ENCODE measurements at regions not wholly inside any gene's neighbourhood (a gene's known extent, or its start where the extent isn't known, plus 50 kb on each side); places are given as distances from the start of the nearest gene placed in this dataset.

- Histone ChIP-seq H2AK5ac (ENCODE audit: low read depth, low read length) (no peak overlapping the region), H3K23ac (ENCODE audit: low read depth, low read length) (no peak overlapping the region), H4K91ac (ENCODE audit: insufficient read depth, low read depth, low read length) (no peak overlapping the region), H4K5ac (ENCODE audit: low read depth, low read length) (no peak overlapping the region), H3K18ac (ENCODE audit: low read depth, low read length) (no peak overlapping the region), H3K36me3 (ENCODE audit: control insufficient read depth, insufficient read depth, low read length) (no peaks in the 10 kb centered on the region), H3K9me3 (ENCODE audit: control insufficient read depth, insufficient read depth, low read length) (no peaks in the 10 kb centered on the region), H3K9me1 (ENCODE audit: insufficient read depth, low read length) (no peaks in the 10 kb centered on the region), H2BK20ac (ENCODE audit: low read depth, low read length) (no peak overlapping the region), H3K27ac (ENCODE audit: insufficient read depth, low read length) (no peak overlapping the region), H2BK120ac (ENCODE audit: low read depth, low read length) (no peak overlapping the region), H3K9ac (ENCODE audit: low read depth, low read length) (no peak overlapping the region), H3K56ac (ENCODE audit: extremely low read depth, insufficient read depth, low read length) (no peak overlapping the region), H3K4me1 (ENCODE audit: control insufficient read depth, insufficient read depth, low read length) (no peaks in the 10 kb centered on the region), H4K20me1 (ENCODE audit: insufficient read depth, low read length) (no peaks in the 10 kb centered on the region), H3K4me3 (ENCODE audit: insufficient read depth, low read depth, low read length) (no peak overlapping the region), H3K4ac (ENCODE audit: low read depth, low read length) (no peak overlapping the region), H2AK9ac (replicated peaks; ENCODE audit: low read depth, low read length, poor library complexity) (no peak overlapping the region), H2AFZ (replicated peaks; ENCODE audit: low read length, poor library complexity) (no peak overlapping the region), H2BK15ac (ENCODE audit: low read depth, low read length) (no peak overlapping the region), H4K8ac (ENCODE audit: low read depth in 2 of 2, low read length in 2 of 2) (no peak overlapping the region), H3K4me2 (ENCODE audit: low read depth, low read length) (no peak overlapping the region), H3K27me3 (ENCODE audit: control insufficient read depth, insufficient read depth, low read length) (no peaks in the 10 kb centered on the region), H3K79me1 (ENCODE audit: low read depth in 1 of 2, low read length in 2 of 2) (no peaks in the 10 kb centered on the region), H3K14ac (replicated peaks; ENCODE audit: low read depth, low read length) (no peak overlapping the region), H2BK5ac (ENCODE audit: low read depth, low read length, poor library complexity, severe bottlenecking) (no peak overlapping the region)
- CTCF ChIA-PET: interaction anchor here (1.2 kb wide), 1 partner anchor 54 kb away, joined by 3 read pairs; no protein-coding TSS in a partner anchor
- no TSS peak for BruUV-seq (replicated peaks)
- DNase-seq (no peak), ATAC-seq (ENCODE audit: low read depth) (no peak)
- in situ Hi-C loops (cut with MboI; ENCODE audit: low sequenced_read_pairs): no loop called here
- intact Hi-C loops (cut with micrococcal nuclease): no loop called here
- POLR2A ChIA-PET (ENCODE audit: unreplicated experiment): no interaction called here
- no peak for TF ChIP-seq NFE2L2 (IDR thresholded peaks at IDR 0.05; ENCODE audit: low read depth, low read length)
- TF ChIP-seq MXI1 (IDR thresholded peaks at IDR 0.05; ENCODE audit: borderline replicate concordance, low read depth, low read length): no peak
- no peak for TF ChIP-seq CEBPB (IDR thresholded peaks at IDR 0.05; ENCODE audit: low read depth, low read length)
- no peak for TF ChIP-seq CHD1 (IDR thresholded peaks at IDR 0.05; ENCODE audit: low read depth, low read length)
- TF ChIP-seq USF2 (IDR thresholded peaks at IDR 0.05; ENCODE audit: low read depth, low read length): no peak
- TF ChIP-seq ELK1 (IDR thresholded peaks at IDR 0.05; ENCODE audit: borderline replicate concordance, low read depth, low read length): no peak
- TF ChIP-seq CTCF (conservative IDR thresholded peaks at IDR 0.05; ENCODE audit: low read depth, low read length): no peak
- TF ChIP-seq RAD21 (IDR thresholded peaks at IDR 0.05; ENCODE audit: low read length): no peak
- TF ChIP-seq RFX5 (IDR thresholded peaks at IDR 0.05; ENCODE audit: low read depth, low read length): no peak
- TF ChIP-seq MAFK (IDR thresholded peaks at IDR 0.05; ENCODE audit: low read depth, low read length): no peak
- no peak for TF ChIP-seq SMC3 (IDR thresholded peaks at IDR 0.05; ENCODE audit: low read depth, low read length)
- no peak for TF ChIP-seq POLR2A (IDR thresholded peaks at IDR 0.05; ENCODE audit: low read depth, low read length)
- no peak for TF ChIP-seq FOS (IDR thresholded peaks at IDR 0.05; ENCODE audit: low read depth, low read length)
- dilution Hi-C loops (cut with HindIII; ENCODE audit: low sequenced_read_pairs, unreplicated experiment): no loop called here
Measured at GRCh38 chr5:121748686-121749085, 103.0 kb upstream of the FTMT start.

Measured in IMR-90 (cell line).